GM23248 (cell line): ENCODE measurements at regions not wholly inside any gene's neighbourhood (a gene's known extent, or its start where the extent isn't known, plus 50 kb on each side); places are given as distances from the start of the nearest gene placed in this dataset.
"Not testable (repeated sequence)": the region's sequence is repeated elsewhere in the genome, so short reads cannot be mapped to it uniquely, and the experiment has no call there.

Source experiments
- DNase-seq: peaks from one replicate; pipeline ENCODE4 v3.0.0-alpha.2; 2015
- H2AFZ ChIP-seq: fragments of 200-600 bp; sonication (generic); 2 replicates; pipeline ENCODE4 v1.6.1; 2016; ENCODE audit warnings: antibody characterized with exemption
- H3F3A ChIP-seq: fragments of 200-600 bp; sonication (generic); 2 replicates; pipeline ENCODE4 v1.6.1; 2016; ENCODE audit warnings: mild to moderate bottlenecking, antibody characterized with exemption, mixed run types; ENCODE audit not compliant: insufficient read depth
- H3K27ac ChIP-seq: fragments of 200-600 bp; sonication (generic); 2 replicates; pipeline ENCODE4 v1.5.1; 2016; ENCODE audit warnings: mild to moderate bottlenecking
- H3K27me3 ChIP-seq: fragments of 200-600 bp; sonication (generic); replicated peaks from 2 replicates; pipeline ENCODE4 v1.6.1; 2016; ENCODE audit warnings: mild to moderate bottlenecking; ENCODE audit not compliant: insufficient read depth
- H3K36me3 ChIP-seq: fragments of 200-600 bp; sonication (generic); 2 replicates; pipeline ENCODE4 v1.6.1; 2016; ENCODE audit warnings: low read depth, mild to moderate bottlenecking
- H3K4me1 ChIP-seq: fragments of 200-600 bp; sonication (generic); 2 replicates; pipeline ENCODE4 v1.6.1; 2016; ENCODE audit warnings: mild to moderate bottlenecking; ENCODE audit not compliant: insufficient read depth
- H3K4me2 ChIP-seq: fragments of 200-600 bp; sonication (generic); one replicate; pipeline ENCODE4 v1.6.1; 2016; ENCODE audit warnings: mild to moderate bottlenecking; ENCODE audit not compliant: unreplicated experiment
- H3K4me3 ChIP-seq: fragments of 200-600 bp; sonication (generic); 2 replicates; pipeline ENCODE4 v1.5.1; 2016; ENCODE audit warnings: mild to moderate bottlenecking
- H3K79me2 ChIP-seq: fragments of 200-600 bp; sonication (generic); 2 replicates; pipeline ENCODE4 v1.6.1; 2016; ENCODE audit warnings: mild to moderate bottlenecking; ENCODE audit not compliant: insufficient read depth
- H3K9ac ChIP-seq: fragments of 200-600 bp; sonication (generic); 2 replicates; pipeline ENCODE4 v1.6.1; 2016; ENCODE audit warnings: mild to moderate bottlenecking
- H3K9me2 ChIP-seq: fragments of 200-600 bp; sonication (generic); 2 replicates; pipeline ENCODE4 v1.6.1; 2016; ENCODE audit warnings: mixed run types, mild to moderate bottlenecking, moderate library complexity; ENCODE audit not compliant: insufficient read depth
- H3K9me3 ChIP-seq: fragments of 200-600 bp; sonication (generic); one replicate; pipeline ENCODE4 v1.6.1; 2017; ENCODE audit warnings: low read depth
- H4K20me1 ChIP-seq: fragments of 200-600 bp; sonication (generic); 2 replicates; pipeline ENCODE4 v1.6.0; 2016; ENCODE audit not compliant: insufficient read depth
- EZH2 ChIP-seq: fragments of 200-600 bp; sonication (generic); IDR thresholded peaks from 2 replicates; pipeline ENCODE4 v1.6.1; 2018; ENCODE audit warnings: antibody characterized with exemption, mild to moderate bottlenecking; ENCODE audit not compliant: insufficient read depth, poor library complexity, severe bottlenecking
- EZH2phosphoT487 ChIP-seq: fragments of 200-600 bp; sonication (generic); IDR thresholded peaks from 2 replicates; pipeline ENCODE4 v1.6.1; 2018; ENCODE audit warnings: antibody characterized with exemption, moderate library complexity, mild to moderate bottlenecking, low read depth; ENCODE audit not compliant: insufficient read depth
- WGBS, 2 experiments: methylation state at CpG; one replicate each; pipeline ENCODE4 v1.1.6; 2015 to 2017; ENCODE audit warnings: low lambda C conversion rate in 2 of 2, low coverage in 1 of 2; ENCODE audit errors: missing lambda C conversion rate in 2 of 2; 5-methylcytosine and 5-hydroxymethylcytosine counted together
- in situ Hi-C: fragments of 300-500 bp; cut with MboI; formaldehyde crosslinking; loops from 2 replicates; pipeline ENCODE4 v1.15.0; 2020

DNA sequence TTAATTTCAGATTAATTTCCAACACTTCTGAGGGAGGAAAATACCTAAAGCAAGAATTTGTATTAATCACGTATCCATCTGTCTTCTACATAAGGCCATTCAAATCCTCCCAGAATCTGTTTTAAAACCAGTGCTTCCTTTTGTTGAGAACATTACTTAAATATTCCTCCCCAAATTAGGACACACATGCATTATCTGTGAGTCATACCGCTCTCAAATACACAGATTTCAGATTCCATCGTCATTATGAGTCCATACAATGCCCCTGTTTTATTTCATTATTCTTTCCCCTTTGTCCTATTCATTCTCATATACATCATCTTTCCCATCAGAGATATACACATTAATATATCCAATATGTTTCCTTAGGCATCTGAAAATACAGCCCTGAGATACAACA lies 57.3 kb upstream of the PRSS12 start:
- Histone ChIP-seq H3F3A (peaks cover 7% of the 10 kb centered on the region; the same call in 1 of the 2 replicates), H3K79me2 (no peaks in the 10 kb centered on the region), H4K20me1 (no peaks in the 10 kb centered on the region), H3K9ac (0 out of 2 replicates have a peak overlapping the region, but pooled peaks have one; percentile 26), H3K4me2 (peak overlapping the region; percentile 83), H3K4me1 (peaks cover 10% of the 10 kb centered on the region), H3K36me3 (no peaks in the 10 kb centered on the region), H3K27me3 (no peaks in the 10 kb centered on the region), H3K9me2 (no peaks in the 10 kb centered on the region), H3K4me3 (peak overlapping the region; percentile 26; the same call in 1 of the 2 replicates), H2AFZ (peak overlapping the region; percentile 71), H3K9me3 (no peaks in the 10 kb centered on the region), H3K27ac (peak overlapping the region; percentile 56)
- peak; percentile 78 for DNase-seq
- 26 to 30% methylated on average over 3 of the region's 3 CpGs for WGBS, 2 experiments
- in situ Hi-C loops: no loop called here
- TF ChIP-seq EZH2phosphoT487 (no peak), EZH2 (no peak)

DNA sequence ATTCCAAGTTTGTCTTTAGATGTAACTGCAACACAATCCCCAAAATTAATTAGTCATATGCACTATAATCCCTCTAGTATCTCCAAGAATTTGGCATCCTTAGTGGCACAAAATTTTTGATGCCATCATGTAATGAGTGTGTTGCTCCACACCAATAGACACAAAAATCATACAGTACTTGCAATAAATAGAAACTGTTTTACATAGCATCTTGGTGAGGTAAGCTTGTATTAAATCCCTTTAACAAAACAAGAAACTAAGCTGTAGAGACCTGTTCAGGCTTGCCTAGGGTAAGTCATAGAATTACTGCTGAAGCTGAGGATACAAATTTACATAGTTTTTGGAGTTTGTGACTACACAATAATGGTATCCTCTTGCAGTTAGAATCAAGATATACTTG lies 64.5 kb upstream of the PRSS12 start:
- H4K20me1 ChIP-seq: no peaks in the 10 kb centered on the region
- DNase-seq: peak; percentile 70
- no peaks in the 10 kb centered on the region for H3F3A ChIP-seq
- no peaks in the 10 kb centered on the region for H3K27me3 ChIP-seq
- no peaks in the 10 kb centered on the region for H3K9me3 ChIP-seq
- no peak overlapping the region for H3K4me3 ChIP-seq
- no peak for TF ChIP-seq EZH2
- TF ChIP-seq EZH2phosphoT487: no peak
- no peaks in the 10 kb centered on the region for H3K9me2 ChIP-seq
- no peaks in the 10 kb centered on the region for H3K79me2 ChIP-seq
- no peak overlapping the region for H3K9ac ChIP-seq
- peak overlapping the region; percentile 25; the same call in 1 of the 2 replicates for H2AFZ ChIP-seq
- H3K4me1 ChIP-seq: peaks cover 16% of the 10 kb centered on the region
- no peaks in the 10 kb centered on the region for H3K36me3 ChIP-seq
- H3K27ac ChIP-seq: peak overlapping the region; percentile 62
- in situ Hi-C loops: no loop called here
- H3K4me2 ChIP-seq: peak overlapping the region; percentile 14

DNA sequence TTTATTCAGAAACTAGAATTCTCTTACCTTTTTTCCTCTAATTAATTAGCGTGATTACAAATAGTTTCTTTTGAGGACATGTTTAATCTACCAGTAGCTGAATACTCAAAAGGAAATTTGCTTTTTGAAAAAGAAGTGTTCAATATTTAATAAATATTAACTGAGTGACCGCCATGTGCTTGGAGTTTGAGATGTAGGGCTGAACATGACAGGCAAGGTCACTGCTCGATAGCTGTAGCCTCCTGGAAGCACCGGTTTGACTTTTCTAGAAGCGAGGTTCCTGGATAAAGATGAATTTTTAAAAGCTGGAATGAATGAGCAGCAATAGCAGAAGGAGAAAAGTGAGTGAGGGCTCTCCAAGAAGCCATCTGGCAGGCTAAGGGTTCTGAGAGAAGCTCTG lies 65.0 kb upstream of the PRSS12 start:
- H3K9me3 ChIP-seq, H3K36me3 ChIP-seq, H3K79me2 ChIP-seq, H3K4me3 ChIP-seq, DNase-seq, H4K20me1 ChIP-seq, in situ Hi-C loops, H3K27me3 ChIP-seq, H3K9me2 ChIP-seq, H3F3A ChIP-seq, H3K9ac ChIP-seq: not testable (repeated sequence)
- peak overlapping the region; percentile 62 for H3K27ac ChIP-seq
- H3K4me2 ChIP-seq: peak overlapping the region; percentile 14
- peak overlapping the region; percentile 25; the same call in 1 of the 2 replicates for H2AFZ ChIP-seq
- H3K4me1 ChIP-seq: peaks cover 16% of the 10 kb centered on the region
- 91 to 95% methylated on average over 5 of the region's 5 CpGs for WGBS, 2 experiments

DNA sequence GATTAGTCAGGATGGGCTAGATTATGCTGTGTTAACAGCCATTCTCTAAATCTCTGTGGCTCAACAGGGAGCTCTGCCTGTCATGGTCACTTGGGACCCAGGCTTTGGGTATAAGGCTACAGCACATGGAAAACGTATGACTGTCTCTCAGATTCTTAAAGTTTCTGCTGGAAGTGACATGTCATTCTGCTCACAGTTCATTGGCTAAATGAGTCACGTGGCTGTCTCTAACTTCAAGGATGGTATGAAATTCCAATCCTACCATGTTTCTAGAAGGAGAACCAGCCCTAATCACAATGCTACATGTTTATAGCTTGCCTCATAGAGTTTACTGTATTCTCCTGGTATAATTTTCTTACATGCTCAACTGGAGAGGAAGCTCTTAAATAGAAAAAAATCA lies 65.6 kb upstream of the PRSS12 start:
- H4K20me1 ChIP-seq, H3K9ac ChIP-seq, H3K9me2 ChIP-seq, DNase-seq, H3K4me2 ChIP-seq, H3K9me3 ChIP-seq, in situ Hi-C loops, H3K4me3 ChIP-seq, H3K79me2 ChIP-seq, H3K27me3 ChIP-seq, H3K27ac ChIP-seq, H3K36me3 ChIP-seq, H2AFZ ChIP-seq, H3F3A ChIP-seq: not testable (repeated sequence)
- WGBS, 2 experiments: 81 to 87% methylated on average over 2 of the region's 2 CpGs
- peaks cover 16% of the 10 kb centered on the region for H3K4me1 ChIP-seq

DNA sequence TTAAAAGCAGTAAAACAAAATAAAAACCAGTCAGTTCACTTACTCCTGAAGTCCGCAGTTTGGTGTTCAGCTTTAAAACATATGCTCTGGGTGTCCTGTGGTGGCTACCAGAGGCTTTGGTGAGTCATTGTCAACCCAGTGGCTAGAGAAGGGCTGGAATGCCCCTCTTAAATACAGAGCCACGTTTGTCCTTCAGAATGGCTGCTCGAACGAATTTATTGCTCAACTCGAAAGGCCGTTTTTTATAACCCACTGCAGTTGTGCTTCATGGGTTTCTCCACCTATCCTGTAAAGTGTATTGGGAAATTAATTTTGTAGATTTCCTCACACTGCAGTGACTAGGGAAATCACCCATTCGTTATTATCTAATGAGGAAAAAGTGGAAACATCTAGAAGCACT lies 66.8 kb upstream of the PRSS12 start:
- WGBS, 2 experiments: 63 to 67% methylated on average over 7 of the region's 7 CpGs
- H3K4me3 ChIP-seq, H3K9me3 ChIP-seq, in situ Hi-C loops, H2AFZ ChIP-seq, H3K36me3 ChIP-seq, H3K9ac ChIP-seq, H3K27ac ChIP-seq, H3K4me2 ChIP-seq, DNase-seq, H3F3A ChIP-seq, H4K20me1 ChIP-seq, H3K79me2 ChIP-seq, H3K9me2 ChIP-seq, H3K27me3 ChIP-seq: not testable (repeated sequence)
- H3K4me1 ChIP-seq: peaks cover 16% of the 10 kb centered on the region

DNA sequence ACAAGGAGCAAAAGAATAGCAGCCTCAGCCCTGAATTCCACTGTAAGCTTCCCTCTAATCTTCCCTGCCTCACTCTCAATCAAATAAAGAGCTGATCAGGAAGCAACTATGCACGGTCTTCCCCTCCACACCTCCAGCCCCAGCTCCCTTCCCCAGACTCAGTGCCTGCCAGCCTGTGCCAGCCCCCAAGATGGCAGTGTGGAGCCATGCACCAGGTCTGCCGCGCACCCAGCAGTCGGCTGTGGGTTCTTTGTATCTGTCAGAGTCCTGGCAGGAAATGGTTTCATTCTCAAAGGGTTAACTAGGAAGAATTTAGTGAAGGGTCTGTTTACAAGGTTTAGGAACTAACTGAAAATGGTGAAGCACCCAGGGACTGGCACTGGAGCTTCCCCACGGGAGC lies 71.3 kb upstream of the PRSS12 start:
- H3K9me2 ChIP-seq, H3K4me3 ChIP-seq, H3K27ac ChIP-seq, H4K20me1 ChIP-seq, in situ Hi-C loops, H3K9ac ChIP-seq, H3F3A ChIP-seq, H3K36me3 ChIP-seq, H3K27me3 ChIP-seq, H3K79me2 ChIP-seq, H3K4me1 ChIP-seq, H3K4me2 ChIP-seq, H3K9me3 ChIP-seq: not testable (repeated sequence)
- WGBS, 2 experiments: 10 to 17% methylated on average over 5 of the region's 5 CpGs
- peak overlapping the region; percentile 34 for H2AFZ ChIP-seq
- DNase-seq: peak; percentile 64

DNA sequence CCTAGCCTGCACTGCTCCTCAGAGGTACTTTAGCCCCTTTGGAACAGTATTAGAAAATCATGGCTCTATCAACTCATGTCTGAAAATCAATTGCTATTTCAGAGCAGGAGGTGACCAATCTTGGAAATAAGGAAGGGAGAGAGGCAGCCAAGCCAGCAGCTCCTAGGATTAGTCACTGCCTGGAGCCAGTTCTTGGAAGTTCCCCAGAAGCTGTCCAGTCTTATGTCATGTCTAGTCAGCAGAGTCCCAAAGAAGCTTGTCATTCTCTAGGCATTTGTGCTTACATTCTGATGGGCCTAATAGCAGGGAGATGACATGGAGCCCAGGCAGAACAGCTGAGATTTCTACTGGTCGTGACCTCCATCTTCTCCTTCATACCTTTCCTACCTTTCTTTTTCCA lies 76.1 kb upstream of the PRSS12 start:
- WGBS, 2 experiments: no CpG with 5 or more reads among the region's 1 CpG

More for the DNA sequence above, 76.1 kb upstream of the PRSS12 start:
- H4K20me1 ChIP-seq, H3K27me3 ChIP-seq, H3K9ac ChIP-seq, in situ Hi-C loops, H3K9me3 ChIP-seq, H3K4me1 ChIP-seq, H3K36me3 ChIP-seq, H3F3A ChIP-seq, H3K27ac ChIP-seq, H3K4me3 ChIP-seq, H3K79me2 ChIP-seq, H2AFZ ChIP-seq, H3K4me2 ChIP-seq, H3K9me2 ChIP-seq, DNase-seq: not testable (repeated sequence)
